Naive thymus-derived CD8-positive, alpha-beta T cell (primary cell): ENCODE measurements at regions not wholly inside any gene's neighbourhood (a gene's known extent, or its start where the extent isn't known, plus 50 kb on each side); places are given as distances from the start of the nearest gene placed in this dataset.

ENCODE experiments used
- ATAC-seq, 2 donors: fragments of 150-1000 bp; cut with Tn5 transposase in 1 of 2; sonication (Bioruptor Pico), chemical (Tn5 transposase) in 1 of 2; 1 replicate in 1 of 2; 2 replicates in 1 of 2; pipeline ENCODE4 v1.10.0; 2021; ENCODE audit warnings: mild to moderate bottlenecking in 2 of 2, moderate library complexity in 2 of 2
- POLR2A ChIA-PET: fragments of 350-600 bp; sonication (Branson Sonifier 250); formaldehyde crosslinking; loops from one replicate; lab custom pipeline; 2021; ENCODE audit warnings: antibody characterized with exemption; lab: Charles Lee
- DNase-seq, 10 donors: peaks; one replicate each; pipeline versions ENCODE4 v3.0.0 to v3.0.0-alpha.2; 2020 to 2022
- H3K27ac Mint-ChIP-seq, 10 donors: one replicate each; pipeline ENCODE4 v1.8.0; 2020 to 2022; ENCODE audit warnings: mild to moderate bottlenecking in 10 of 10, mixed read lengths in 10 of 10, moderate library complexity in 4 of 10, inconsistent platforms in 1 of 10
- H3K27me3 Mint-ChIP-seq, 5 donors: one replicate each; pipeline ENCODE4 v1.8.0; 2021 to 2022; ENCODE audit warnings: mixed read lengths in 5 of 5
- H3K36me3 Mint-ChIP-seq, 3 donors: one replicate each; pipeline ENCODE4 v1.8.0; 2020 to 2022; ENCODE audit warnings: mixed read lengths in 3 of 3, mild to moderate bottlenecking in 2 of 3, inconsistent platforms in 1 of 3
- H3K4me1 Mint-ChIP-seq, 4 donors: one replicate each; pipeline ENCODE4 v1.8.0; 2021 to 2022; ENCODE audit warnings: mixed read lengths in 4 of 4
- H3K4me3 Mint-ChIP-seq, 10 donors: one replicate each; pipeline ENCODE4 v1.8.0; 2020 to 2022; ENCODE audit warnings: mild to moderate bottlenecking in 10 of 10, mixed read lengths in 10 of 10, moderate library complexity in 6 of 10, inconsistent platforms in 1 of 10
- H3K9me3 Mint-ChIP-seq, 9 donors: one replicate each; pipeline ENCODE4 v1.8.0; 2020 to 2022; ENCODE audit warnings: mixed read lengths in 9 of 9, mild to moderate bottlenecking in 3 of 9, inconsistent platforms in 1 of 9, moderate library complexity in 1 of 9

GRCh38 chr13:85230691-85231093, 568.5 kb downstream of the SLITRK6 start:
- Mint-ChIP-seq H3K27me3 (no peaks in the 10 kb centered on the region), H3K9me3 (peaks cover 0 to 7% (median 0%) of the 10 kb centered on the region in 9 donors), H3K4me1 (no peaks in the 10 kb centered on the region), H3K36me3 (peaks cover 0 to 1% (median 0%) of the 10 kb centered on the region in 3 donors), H3K4me3 (no peak overlapping the region), H3K27ac (no peak overlapping the region)
- DNase-seq (no peak), ATAC-seq (no peak)
- POLR2A ChIA-PET: no interaction called here

DNA sequence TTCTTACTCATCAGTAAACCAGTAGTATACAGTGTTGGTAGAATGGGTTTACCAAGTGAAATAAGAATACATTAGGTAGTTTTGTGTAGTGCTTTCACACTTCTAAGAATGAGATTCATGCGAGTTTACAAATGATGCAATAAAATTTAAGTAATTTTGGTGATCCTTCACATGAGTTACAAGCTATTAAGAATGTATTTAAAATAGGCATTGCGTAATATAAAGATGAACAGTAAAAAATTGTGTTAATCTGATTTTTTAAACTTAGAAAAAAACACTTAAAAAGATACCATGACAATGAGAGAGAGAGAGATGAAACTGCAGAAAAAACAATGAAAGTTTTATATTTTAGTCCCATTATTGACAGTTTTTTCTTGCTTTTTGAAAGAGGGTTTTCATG, 570.5 kb downstream of the SLITRK6 start:
- no peaks in the 10 kb centered on the region for H3K27me3 Mint-ChIP-seq
- peaks cover 0 to 7% (median 0%) of the 10 kb centered on the region in 9 donors for H3K9me3 Mint-ChIP-seq
- no peaks in the 10 kb centered on the region for H3K4me1 Mint-ChIP-seq
- H3K4me3 Mint-ChIP-seq: no peak overlapping the region
- DNase-seq (no peak), ATAC-seq (no peak)
- H3K27ac Mint-ChIP-seq: no peak overlapping the region
- POLR2A ChIA-PET: no interaction called here
- H3K36me3 Mint-ChIP-seq: peaks cover 0 to 1% (median 0%) of the 10 kb centered on the region in 3 donors

DNA sequence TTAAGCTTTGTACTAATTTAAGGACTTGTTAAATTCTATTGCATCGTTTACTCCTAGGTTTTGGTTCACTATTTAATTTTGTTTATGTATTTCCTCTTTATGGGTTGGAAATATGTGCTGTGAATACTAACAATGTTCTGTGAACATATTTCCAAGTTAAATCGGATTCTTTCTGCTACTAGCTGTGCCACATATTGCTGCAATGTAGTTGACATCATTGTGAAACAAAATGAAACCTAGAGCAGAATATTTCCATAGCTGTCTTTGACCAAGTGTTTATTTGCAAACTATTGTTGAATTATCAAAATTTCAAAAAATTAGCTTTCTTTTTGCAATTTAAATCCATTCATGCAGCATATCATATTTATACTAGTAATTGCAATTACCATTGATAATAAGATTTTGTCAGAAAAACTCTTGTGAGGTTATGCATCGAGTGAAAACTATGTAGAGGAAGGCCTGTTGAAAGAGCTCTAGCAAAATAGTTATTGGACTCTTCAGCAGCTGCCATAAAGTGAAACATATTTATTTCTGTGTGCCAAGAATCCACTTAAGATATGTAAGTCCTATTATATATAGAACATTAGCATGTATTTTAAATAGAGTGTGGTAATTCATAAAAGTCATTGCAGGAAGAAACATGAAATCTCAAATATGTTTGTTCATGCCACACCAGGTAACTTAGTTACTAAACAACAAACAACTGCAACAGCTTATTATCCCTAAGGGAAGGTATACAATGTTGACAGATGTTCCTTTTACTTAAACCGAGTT, 575.1 kb downstream of the SLITRK6 start:
- H3K27me3 Mint-ChIP-seq: no peaks in the 10 kb centered on the region
- H3K9me3 Mint-ChIP-seq: peaks cover 0 to 10% (median 0%) of the 10 kb centered on the region in 9 donors
- POLR2A ChIA-PET: no interaction called here
- H3K4me3 Mint-ChIP-seq: no peak overlapping the region
- DNase-seq (no peak), ATAC-seq (no peak)
- peaks cover 0 to 3% (median 0%) of the 10 kb centered on the region in 3 donors for H3K36me3 Mint-ChIP-seq
- no peaks in the 10 kb centered on the region for H3K4me1 Mint-ChIP-seq
- no peak overlapping the region for H3K27ac Mint-ChIP-seq

GRCh38 chr13:85216576-85216975, 582.6 kb downstream of the SLITRK6 start:
- Mint-ChIP-seq H3K36me3 (peaks cover 0 to 1% (median 0%) of the 10 kb centered on the region in 3 donors), H3K27me3 (no peaks in the 10 kb centered on the region), H3K4me3 (no peak overlapping the region), H3K4me1 (no peaks in the 10 kb centered on the region), H3K27ac (no peak overlapping the region), H3K9me3 (peaks cover 0 to 13% (median 6%) of the 10 kb centered on the region in 9 donors)
- no peak for DNase-seq
- POLR2A ChIA-PET: no interaction called here
- ATAC-seq: no peak

GRCh38 chr13:85212692-85213091, 586.5 kb downstream of the SLITRK6 start:
- no peaks in the 10 kb centered on the region for H3K36me3 Mint-ChIP-seq
- POLR2A ChIA-PET: no interaction called here
- no peaks in the 10 kb centered on the region for H3K4me1 Mint-ChIP-seq
- no peak overlapping the region for H3K4me3 Mint-ChIP-seq
- no peak overlapping the region for H3K27ac Mint-ChIP-seq
- no peak for ATAC-seq
- DNase-seq: no peak
- peaks cover 0 to 13% (median 9%) of the 10 kb centered on the region in 9 donors for H3K9me3 Mint-ChIP-seq
- no peaks in the 10 kb centered on the region for H3K27me3 Mint-ChIP-seq

DNA sequence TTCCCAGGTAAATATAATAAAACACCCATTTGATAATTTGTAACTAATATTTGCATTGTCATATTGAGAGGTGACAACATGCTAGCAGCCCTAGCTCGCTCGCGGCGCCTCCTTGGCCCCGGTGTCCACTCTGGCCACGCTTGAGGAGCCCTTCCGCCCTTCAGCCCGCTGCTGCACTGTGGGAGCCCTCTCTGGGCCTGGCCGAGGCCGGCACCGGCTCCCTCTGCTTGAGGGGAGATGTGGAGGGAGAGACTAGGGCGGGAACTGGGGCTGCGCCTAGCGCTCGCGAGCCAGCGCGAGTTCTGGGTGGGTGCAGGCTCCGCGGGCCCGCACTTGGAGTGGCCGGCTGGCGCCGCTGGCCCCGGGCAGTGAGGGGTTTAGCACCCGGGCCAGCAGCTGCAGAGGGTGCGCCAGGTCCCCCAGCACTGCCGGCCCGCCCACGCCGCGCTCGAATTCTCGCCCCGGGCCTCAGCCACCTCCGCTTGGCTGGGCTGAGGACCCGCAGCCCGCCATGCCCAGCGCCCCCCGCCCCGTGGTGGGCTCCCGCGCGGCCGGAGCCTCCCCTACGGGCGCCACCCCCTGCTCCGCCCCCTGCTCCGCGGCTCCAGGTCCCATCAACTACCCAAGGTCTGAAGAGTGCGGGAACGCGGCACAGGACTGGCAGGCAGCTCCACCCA, 594.4 kb downstream of the SLITRK6 start:
- Mint-ChIP-seq H3K27ac (no peak overlapping the region), H3K27me3 (no peaks in the 10 kb centered on the region), H3K4me1 (no peaks in the 10 kb centered on the region), H3K9me3 (peaks cover 0 to 23% (median 7%) of the 10 kb centered on the region in 9 donors), H3K36me3 (no peaks in the 10 kb centered on the region), H3K4me3 (no peak overlapping the region)
- POLR2A ChIA-PET: no interaction called here
- ATAC-seq (no peak), DNase-seq (no peak)

- H3K36me3 Mint-ChIP-seq: no peaks in the 10 kb centered on the region
- no peak overlapping the region for H3K4me3 Mint-ChIP-seq
- no peaks in the 10 kb centered on the region for H3K27me3 Mint-ChIP-seq
- ATAC-seq (no peak), DNase-seq (no peak)
- no peak overlapping the region for H3K27ac Mint-ChIP-seq
- H3K4me1 Mint-ChIP-seq: no peaks in the 10 kb centered on the region
- POLR2A ChIA-PET: no interaction called here
- peaks cover 0 to 30% (median 0%) of the 10 kb centered on the region in 9 donors for H3K9me3 Mint-ChIP-seq
Measured at GRCh38 chr13:85197431-85197830, 601.8 kb downstream of the SLITRK6 start.

DNA sequence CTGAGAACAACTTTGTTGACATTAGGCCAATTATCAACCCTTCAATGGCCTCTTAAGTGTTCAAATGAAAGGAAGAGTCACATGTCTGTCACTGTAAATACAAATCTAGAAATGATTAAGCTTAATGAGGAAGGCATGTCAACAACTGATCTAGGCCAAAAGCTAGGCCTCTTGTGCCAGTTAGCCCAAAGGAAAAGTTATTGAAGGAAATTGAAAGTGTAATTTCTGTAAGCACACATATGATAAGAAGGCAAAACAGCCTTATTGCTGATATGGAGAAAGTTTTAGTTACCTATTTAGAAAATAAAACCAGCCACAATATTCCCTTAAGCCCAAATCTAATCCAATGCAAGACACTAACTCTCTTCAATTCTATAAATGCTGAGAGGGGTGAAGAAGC, 604.7 kb downstream of the SLITRK6 start:
- H3K27me3 Mint-ChIP-seq: no peaks in the 10 kb centered on the region

GRCh38 chr13:85191996-85192718, 607.1 kb downstream of the SLITRK6 start:
- H3K27me3 Mint-ChIP-seq: no peaks in the 10 kb centered on the region
- DNase-seq (no peak), ATAC-seq (no peak)
- POLR2A ChIA-PET: no interaction called here
- no peaks in the 10 kb centered on the region for H3K36me3 Mint-ChIP-seq
- no peaks in the 10 kb centered on the region for H3K4me1 Mint-ChIP-seq
- no peak overlapping the region for H3K27ac Mint-ChIP-seq
- H3K9me3 Mint-ChIP-seq: peaks cover 0 to 18% (median 2%) of the 10 kb centered on the region in 9 donors
- H3K4me3 Mint-ChIP-seq: no peak overlapping the region

More for the DNA sequence above, 604.7 kb downstream of the SLITRK6 start:
- H3K27ac Mint-ChIP-seq: no peak overlapping the region
- no peaks in the 10 kb centered on the region for H3K36me3 Mint-ChIP-seq
- no peak overlapping the region for H3K4me3 Mint-ChIP-seq
- ATAC-seq (no peak), DNase-seq (no peak)
- H3K4me1 Mint-ChIP-seq: no peaks in the 10 kb centered on the region
- peaks cover 0 to 21% (median 2%) of the 10 kb centered on the region in 9 donors for H3K9me3 Mint-ChIP-seq
- POLR2A ChIA-PET: no interaction called here

DNA sequence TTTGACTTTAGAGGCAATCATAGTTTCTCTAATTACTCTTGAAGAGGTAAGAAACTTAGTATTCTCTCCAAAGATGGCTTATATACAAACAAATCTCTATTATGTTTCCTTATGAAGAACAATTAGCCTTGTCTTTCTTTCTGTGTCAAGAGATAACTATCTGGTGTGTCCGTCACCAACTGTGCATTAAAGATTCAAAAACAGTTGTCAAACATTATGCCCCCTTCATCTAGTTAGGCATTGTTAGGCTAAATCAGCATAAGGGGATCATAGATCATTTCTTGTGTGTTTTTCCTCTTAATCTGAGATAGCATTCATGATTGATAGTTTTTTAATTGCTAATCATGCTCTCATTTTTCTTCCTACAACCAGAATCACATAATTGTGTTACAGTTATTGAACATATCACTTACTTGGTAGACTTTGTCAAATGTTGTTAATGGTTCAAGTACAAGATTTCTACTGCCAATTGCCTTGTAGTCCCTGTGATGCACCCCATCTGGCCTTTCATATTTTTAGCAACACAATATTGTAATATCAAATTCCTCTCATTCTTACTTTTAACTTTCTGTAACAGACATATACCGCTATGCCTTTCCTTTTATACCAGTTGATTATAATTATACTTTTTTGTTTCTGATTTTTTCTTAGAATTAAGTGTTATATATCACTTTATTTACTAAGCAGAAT, 612.7 kb downstream of the SLITRK6 start:
- Mint-ChIP-seq H3K4me3 (no peak overlapping the region), H3K27me3 (no peaks in the 10 kb centered on the region), H3K36me3 (no peaks in the 10 kb centered on the region), H3K9me3 (peaks cover 0 to 13% (median 4%) of the 10 kb centered on the region in 9 donors), H3K4me1 (no peaks in the 10 kb centered on the region), H3K27ac (no peak overlapping the region)
- ATAC-seq (no peak), DNase-seq (no peak)
- POLR2A ChIA-PET: no interaction called here

DNA sequence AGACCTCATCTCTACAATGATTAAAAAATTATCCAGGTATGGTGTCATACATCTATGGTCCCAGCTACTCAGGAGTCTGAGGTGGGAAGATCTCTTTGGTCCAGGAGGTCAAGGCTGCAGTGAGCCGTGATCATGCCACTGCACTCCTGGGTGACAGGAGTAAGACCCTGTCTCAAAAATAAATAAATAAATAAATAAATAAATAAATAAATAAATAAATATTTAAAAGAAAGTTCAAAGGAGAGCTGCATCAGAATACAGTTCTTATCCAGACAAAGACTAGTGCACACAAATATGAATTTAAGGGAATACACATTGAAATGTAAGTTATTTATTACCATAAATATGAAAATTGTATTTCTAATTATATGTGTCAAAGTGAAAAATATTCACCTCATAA, 624.9 kb downstream of the SLITRK6 start:
- Mint-ChIP-seq H3K4me3 (no peak overlapping the region), H3K36me3 (no peaks in the 10 kb centered on the region), H3K27me3 (no peaks in the 10 kb centered on the region), H3K27ac (no peak overlapping the region), H3K4me1 (no peaks in the 10 kb centered on the region), H3K9me3 (peaks cover 0 to 34% (median 5%) of the 10 kb centered on the region in 9 donors)
- DNase-seq: no peak
- POLR2A ChIA-PET: no interaction called here
- no peak for ATAC-seq

- no peak overlapping the region for H3K27ac Mint-ChIP-seq
- POLR2A ChIA-PET: no interaction called here
Measured at GRCh38 chr13:85170372-85170771, 628.8 kb downstream of the SLITRK6 start.

More at GRCh38 chr13:85170372-85170771, 628.8 kb downstream of the SLITRK6 start:
- Mint-ChIP-seq H3K4me1 (no peaks in the 10 kb centered on the region), H3K36me3 (no peaks in the 10 kb centered on the region), H3K9me3 (peaks cover 0 to 11% (median 6%) of the 10 kb centered on the region in 9 donors), H3K4me3 (no peak overlapping the region), H3K27me3 (no peaks in the 10 kb centered on the region)
- no peak for ATAC-seq
- no peak for DNase-seq
